Astrocyte (in vitro differentiated cells and primary cell): ENCODE measurements at regions not wholly inside any gene's neighbourhood (a gene's known extent, or its start where the extent isn't known, plus 50 kb on each side); places are given as distances from the start of the nearest gene placed in this dataset.

Source experiments
- DNase-seq: peaks from one replicate; pipeline ENCODE4 v3.0.0-alpha.2; 2010; ENCODE audit warnings: low read depth
- FAIRE-seq: peaks from 2 replicates; lab custom pipeline; 2011; peaks lifted over from hg19 to GRCh38; lab: Jason Lieb, UNC
- H2AFZ ChIP-seq: 2 replicates; pipeline ENCODE4 v1.6.0; 2012; ENCODE audit warnings: low read depth, low read length, inconsistent platforms
- H3K27ac ChIP-seq: 2 replicates; pipeline ENCODE4 v1.5.1; 2011; ENCODE audit warnings: low read depth, low read length, inconsistent platforms
- H3K27me3 ChIP-seq: 2 replicates; pipeline ENCODE4 v1.6.0; 2011; ENCODE audit warnings: low read length, inconsistent platforms; ENCODE audit not compliant: insufficient read depth
- H3K36me3 ChIP-seq: 2 replicates; pipeline ENCODE4 v1.5.1; 2011; ENCODE audit warnings: low read length, inconsistent platforms; ENCODE audit not compliant: insufficient read depth
- H3K4me1 ChIP-seq: 2 replicates; pipeline ENCODE4 v1.5.1; 2011; ENCODE audit warnings: low read length, inconsistent platforms; ENCODE audit not compliant: insufficient read depth
- H3K4me2 ChIP-seq: 2 replicates; pipeline ENCODE4 v1.6.0; 2012; ENCODE audit warnings: low read length, inconsistent platforms
- H3K4me3 ChIP-seq: 2 replicates; pipeline ENCODE4 v1.5.1; 2011; ENCODE audit warnings: low read depth, mild to moderate bottlenecking, low read length, inconsistent platforms; ENCODE audit not compliant: insufficient read depth
- H3K79me2 ChIP-seq: 2 replicates; pipeline ENCODE4 v1.6.0; 2012; ENCODE audit warnings: mild to moderate bottlenecking, low read length, inconsistent platforms; ENCODE audit not compliant: insufficient read depth
- H3K9ac ChIP-seq: 2 replicates; pipeline ENCODE4 v1.6.0; 2012; ENCODE audit warnings: mild to moderate bottlenecking, low read length, inconsistent platforms
- H3K9me3 ChIP-seq: 2 replicates; pipeline ENCODE4 v1.5.1; 2012; ENCODE audit warnings: low read depth, mild to moderate bottlenecking, low read length, inconsistent platforms; ENCODE audit not compliant: insufficient read depth
- H4K20me1 ChIP-seq: 2 replicates; pipeline ENCODE4 v1.6.0; 2012; ENCODE audit warnings: low read length, inconsistent platforms; ENCODE audit not compliant: insufficient read depth
- H3K27ac Mint-ChIP-seq: one replicate; pipeline ENCODE4 v1.8.0; 2021; ENCODE audit warnings: mild to moderate bottlenecking, mixed read lengths; ENCODE audit not compliant: unreplicated experiment
- H3K27me3 Mint-ChIP-seq: one replicate; pipeline ENCODE4 v1.8.0; 2021; ENCODE audit warnings: low read depth, mixed read lengths; ENCODE audit not compliant: unreplicated experiment
- H3K36me3 Mint-ChIP-seq: one replicate; pipeline ENCODE4 v1.8.0; 2021; ENCODE audit warnings: low read depth, mixed read lengths; ENCODE audit not compliant: unreplicated experiment
- H3K4me1 Mint-ChIP-seq: one replicate; pipeline ENCODE4 v1.8.0; 2021; ENCODE audit warnings: low read depth, mixed read lengths; ENCODE audit not compliant: unreplicated experiment
- H3K4me3 Mint-ChIP-seq: one replicate; pipeline ENCODE4 v1.8.0; 2021; ENCODE audit warnings: mild to moderate bottlenecking, moderate library complexity, mixed read lengths; ENCODE audit not compliant: unreplicated experiment
- H3K9me3 Mint-ChIP-seq: one replicate; pipeline ENCODE4 v1.8.0; 2021; ENCODE audit warnings: mild to moderate bottlenecking, mixed read lengths; ENCODE audit not compliant: unreplicated experiment
- EZH2 ChIP-seq: IDR thresholded peaks from 2 replicates; pipeline ENCODE4 v1.6.1; 2012; ENCODE audit warnings: mild to moderate bottlenecking, low read length, inconsistent platforms; ENCODE audit not compliant: insufficient read depth
- TF ChIP-seq, protein P1 (sequence below): IDR thresholded peaks from 2 replicates; pipeline ENCODE4 v1.5.1; 2011; ENCODE audit warnings: low read depth, mild to moderate bottlenecking, inconsistent platforms, low read length, moderate library complexity; ENCODE audit not compliant: insufficient read depth

DNA sequence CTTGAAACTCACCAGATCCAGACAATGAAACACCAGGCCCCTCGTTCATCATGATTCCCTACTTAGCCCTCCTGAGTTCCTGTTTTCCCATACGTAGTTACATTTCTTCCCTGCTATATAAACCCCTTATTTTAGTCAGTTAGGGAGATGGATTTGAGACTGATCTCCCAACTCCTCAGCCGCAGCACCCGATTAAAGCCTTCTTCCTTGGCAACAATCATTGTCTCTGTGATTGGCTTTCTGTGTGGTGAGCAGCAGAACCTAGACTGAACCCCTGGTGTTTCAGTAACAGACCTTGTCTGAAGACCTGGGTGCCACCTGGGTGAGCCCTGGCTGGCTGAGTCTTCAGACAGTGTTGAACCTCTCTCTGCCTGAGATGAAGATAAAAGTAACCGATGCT, 118.0 kb downstream of the OAT start:
- H4K20me1 ChIP-seq: no peaks in the 10 kb centered on the region
- H3K27me3 ChIP-seq: no peaks in the 10 kb centered on the region
- Mint-ChIP-seq H3K9me3 (peaks cover 17% of the 10 kb centered on the region), H3K4me1 (no peaks in the 10 kb centered on the region), H3K27ac (no peak overlapping the region), H3K4me3 (no peak overlapping the region), H3K36me3 (peaks cover 1% of the 10 kb centered on the region), H3K27me3 (peaks cover 8% of the 10 kb centered on the region)
- no peak overlapping the region for H2AFZ ChIP-seq
- no peaks in the 10 kb centered on the region for H3K36me3 ChIP-seq
- TF ChIP-seq, protein P1, sequence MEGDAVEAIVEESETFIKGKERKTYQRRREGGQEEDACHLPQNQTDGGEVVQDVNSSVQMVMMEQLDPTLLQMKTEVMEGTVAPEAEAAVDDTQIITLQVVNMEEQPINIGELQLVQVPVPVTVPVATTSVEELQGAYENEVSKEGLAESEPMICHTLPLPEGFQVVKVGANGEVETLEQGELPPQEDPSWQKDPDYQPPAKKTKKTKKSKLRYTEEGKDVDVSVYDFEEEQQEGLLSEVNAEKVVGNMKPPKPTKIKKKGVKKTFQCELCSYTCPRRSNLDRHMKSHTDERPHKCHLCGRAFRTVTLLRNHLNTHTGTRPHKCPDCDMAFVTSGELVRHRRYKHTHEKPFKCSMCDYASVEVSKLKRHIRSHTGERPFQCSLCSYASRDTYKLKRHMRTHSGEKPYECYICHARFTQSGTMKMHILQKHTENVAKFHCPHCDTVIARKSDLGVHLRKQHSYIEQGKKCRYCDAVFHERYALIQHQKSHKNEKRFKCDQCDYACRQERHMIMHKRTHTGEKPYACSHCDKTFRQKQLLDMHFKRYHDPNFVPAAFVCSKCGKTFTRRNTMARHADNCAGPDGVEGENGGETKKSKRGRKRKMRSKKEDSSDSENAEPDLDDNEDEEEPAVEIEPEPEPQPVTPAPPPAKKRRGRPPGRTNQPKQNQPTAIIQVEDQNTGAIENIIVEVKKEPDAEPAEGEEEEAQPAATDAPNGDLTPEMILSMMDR: no peak
- no peak for TF ChIP-seq EZH2
- H3K9ac ChIP-seq: no peak overlapping the region
- no peak overlapping the region for H3K27ac ChIP-seq
- H3K4me2 ChIP-seq: no peak overlapping the region
- H3K9me3 ChIP-seq: peaks cover 8% of the 10 kb centered on the region
- no peak overlapping the region for H3K4me3 ChIP-seq
- DNase-seq (no peak), FAIRE-seq (no peak)
- no peaks in the 10 kb centered on the region for H3K4me1 ChIP-seq
- H3K79me2 ChIP-seq: no peaks in the 10 kb centered on the region

DNA sequence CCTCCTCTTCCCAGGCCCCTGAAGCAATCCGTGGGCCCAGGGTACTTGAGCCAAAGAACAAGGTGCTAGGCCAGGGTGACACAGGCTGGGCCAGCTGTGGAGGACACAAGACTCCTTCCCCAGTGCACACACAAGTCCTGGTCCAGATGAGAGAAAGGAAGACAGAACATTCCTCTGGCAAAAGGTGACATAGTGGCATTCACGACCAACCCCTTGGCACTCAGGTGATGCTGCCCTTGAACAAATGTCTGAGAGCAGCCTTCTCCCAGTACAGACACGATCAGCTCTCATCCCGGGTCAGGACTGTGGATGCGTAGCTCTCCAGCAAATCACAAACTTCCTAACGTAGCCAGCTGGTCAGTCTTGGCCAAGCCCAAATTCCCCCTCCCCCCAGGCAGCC, 118.5 kb downstream of the OAT start:
- H3K4me3 Mint-ChIP-seq: no peak overlapping the region
- H3K9me3 Mint-ChIP-seq: peaks cover 17% of the 10 kb centered on the region
- no peaks in the 10 kb centered on the region for H3K27me3 ChIP-seq
- DNase-seq (no peak), FAIRE-seq (no peak)
- peaks cover 3% of the 10 kb centered on the region for H3K36me3 Mint-ChIP-seq
- H3K4me1 ChIP-seq: no peaks in the 10 kb centered on the region
- no peaks in the 10 kb centered on the region for H4K20me1 ChIP-seq
- H3K9ac ChIP-seq: no peak overlapping the region
- peaks cover 8% of the 10 kb centered on the region for H3K9me3 ChIP-seq
- no peak overlapping the region for H3K27ac ChIP-seq
- H3K27ac Mint-ChIP-seq: no peak overlapping the region
- peaks cover 13% of the 10 kb centered on the region for H3K27me3 Mint-ChIP-seq
- H2AFZ ChIP-seq: no peak overlapping the region
- H3K4me3 ChIP-seq: no peak overlapping the region
- no peaks in the 10 kb centered on the region for H3K79me2 ChIP-seq
- H3K4me2 ChIP-seq: no peak overlapping the region
- no peaks in the 10 kb centered on the region for H3K4me1 Mint-ChIP-seq
- TF ChIP-seq, protein P1: no peak
- no peak for TF ChIP-seq EZH2
- no peaks in the 10 kb centered on the region for H3K36me3 ChIP-seq

DNA sequence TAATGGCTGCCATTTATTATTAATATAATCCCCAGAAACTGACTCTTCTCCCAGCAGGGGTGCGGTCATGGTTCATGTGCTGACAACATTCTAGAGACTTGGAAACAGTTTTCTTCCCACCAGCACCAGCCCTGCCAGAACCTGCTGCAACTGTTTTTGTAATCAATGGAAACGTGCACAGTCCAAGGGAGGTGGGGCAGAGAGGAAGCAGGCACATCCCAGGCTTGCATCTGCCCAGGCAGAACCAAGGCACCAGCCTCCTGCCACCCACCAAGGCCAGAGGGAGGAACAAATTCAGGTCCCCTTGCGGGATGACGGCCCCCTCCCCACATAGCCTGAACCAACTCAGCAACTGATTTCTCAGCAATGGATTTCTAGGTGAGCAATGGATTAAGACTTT, 119.0 kb downstream of the OAT start:
- TF ChIP-seq, protein P1: no peak
- TF ChIP-seq EZH2: no peak
- no peaks in the 10 kb centered on the region for H4K20me1 ChIP-seq
- peaks cover 13% of the 10 kb centered on the region for H3K27me3 Mint-ChIP-seq
- no peak overlapping the region for H3K4me2 ChIP-seq
- peaks cover 3% of the 10 kb centered on the region for H3K36me3 Mint-ChIP-seq
- no peak overlapping the region for H3K9ac ChIP-seq
- FAIRE-seq (no peak), DNase-seq (no peak)
- H3K4me1 ChIP-seq: no peaks in the 10 kb centered on the region
- peaks cover 8% of the 10 kb centered on the region for H3K9me3 ChIP-seq
- H3K27ac ChIP-seq: no peak overlapping the region
- no peaks in the 10 kb centered on the region for H3K36me3 ChIP-seq
- no peaks in the 10 kb centered on the region for H3K4me1 Mint-ChIP-seq
- H3K27ac Mint-ChIP-seq: no peak overlapping the region
- H3K9me3 Mint-ChIP-seq: peaks cover 17% of the 10 kb centered on the region
- no peaks in the 10 kb centered on the region for H3K27me3 ChIP-seq
- H3K79me2 ChIP-seq: no peaks in the 10 kb centered on the region
- H3K4me3 ChIP-seq: no peak overlapping the region
- H2AFZ ChIP-seq: no peak overlapping the region
- H3K4me3 Mint-ChIP-seq: no peak overlapping the region
